SK-N-MC (cell line): ENCODE measurements at regions not wholly inside any gene's neighbourhood (a gene's known extent, or its start where the extent isn't known, plus 50 kb on each side); places are given as distances from the start of the nearest gene placed in this dataset.

Experiments
- EZH2 ChIP-seq: fragments of 200-600 bp; sonication (generic); IDR thresholded peaks from one replicate; pipeline ENCODE4 v1.6.1; 2017; ENCODE audit warnings: antibody characterized with exemption
- FOXP2 ChIP-seq: optimal IDR thresholded peaks from 2 replicates; pipeline ENCODE3; 2011; ENCODE audit warnings: mild to moderate bottlenecking, moderate library complexity; ENCODE audit not compliant: insufficient read depth; ENCODE audit errors: extremely low read length, control extremely low read depth
- POLR2AphosphoS5 ChIP-seq: IDR thresholded peaks from 2 replicates; pipeline ENCODE4 v1.6.1; 2012; ENCODE audit warnings: mild to moderate bottlenecking, low read depth, low read length, borderline replicate concordance

GRCh38 chr4:78722320-78722719, 53.8 kb upstream of the BMP2K start:
- TF ChIP-seq POLR2AphosphoS5 (no peak), EZH2 (no peak), FOXP2 (no peak)
